ENCODE measurements at regions not wholly inside any gene's neighbourhood (a gene's known extent, or its start where the extent isn't known, plus 50 kb on each side); places are given as distances from the start of the nearest gene placed in this dataset.

DNA sequence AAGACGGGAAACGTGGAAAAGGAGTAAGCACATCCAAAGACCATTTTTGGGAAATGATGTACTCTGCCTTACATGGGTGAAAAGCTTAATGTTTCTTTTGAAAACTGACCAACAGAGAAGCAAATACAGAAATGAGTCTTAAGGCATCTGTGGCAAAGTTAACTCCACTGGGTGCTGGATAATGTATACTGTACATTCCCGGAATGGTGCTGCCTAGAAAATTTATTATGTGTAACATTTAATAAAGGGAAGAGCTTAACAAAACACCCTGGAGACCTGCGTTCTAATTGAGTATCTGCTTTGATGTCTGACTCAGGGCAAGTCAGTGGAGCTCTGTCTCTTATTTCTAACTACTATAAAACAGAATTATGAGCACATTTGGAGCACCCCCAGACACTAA is 230.2 kb downstream of the MID1 start:
- H3K4me3 ChIP-seq (ENCODE audit: insufficient read depth, low read depth, low read length), result no peak overlapping the region
- H4K91ac ChIP-seq (ENCODE audit: insufficient read depth, low read depth, low read length), result no peak overlapping the region
- no peaks in the 10 kb centered on the region for H4K20me1 ChIP-seq (ENCODE audit: insufficient read depth, low read length)
- no peak overlapping the region for H3K27ac ChIP-seq (ENCODE audit: insufficient read depth, low read length)
- H2BK120ac ChIP-seq (ENCODE audit: low read depth, low read length), result no peak overlapping the region
- peak; percentile 27; the same call in 1 of the 2 replicates for ATAC-seq (ENCODE audit: low read depth)
- no peak overlapping the region for H4K8ac ChIP-seq (ENCODE audit: low read depth in 2 of 2, low read length in 2 of 2)
- no peak overlapping the region for H3K4ac ChIP-seq (ENCODE audit: low read depth, low read length)
- H3K79me1 ChIP-seq (ENCODE audit: low read depth in 1 of 2, low read length in 2 of 2), result no peaks in the 10 kb centered on the region
- ChIA-PET POLR2A (ENCODE audit: unreplicated experiment) (no interaction called here), CTCF (no interaction called here)
- H4K5ac ChIP-seq (ENCODE audit: low read depth, low read length), result no peak overlapping the region
- H3K4me1 ChIP-seq (ENCODE audit: control insufficient read depth, insufficient read depth, low read length), result 0 out of 2 replicates have a peak, but pooled peaks cover 3% of the 10 kb centered on the region
- H3K18ac ChIP-seq (ENCODE audit: low read depth, low read length), result no peak overlapping the region
- no peak overlapping the region for H2BK15ac ChIP-seq (ENCODE audit: low read depth, low read length)
- no peaks in the 10 kb centered on the region for H3K36me3 ChIP-seq (ENCODE audit: control insufficient read depth, insufficient read depth, low read length)
- 0 out of 2 replicates have a peak, but pooled peaks cover 6% of the 10 kb centered on the region for H3K9me3 ChIP-seq (ENCODE audit: control insufficient read depth, insufficient read depth, low read length)
- no peak overlapping the region for H3K14ac ChIP-seq (replicated peaks; ENCODE audit: low read depth, low read length)
- intact Hi-C loops (cut with micrococcal nuclease) (no loop called here), dilution Hi-C loops (cut with HindIII; ENCODE audit: low sequenced_read_pairs, unreplicated experiment) (no loop called here), in situ Hi-C loops (cut with MboI; ENCODE audit: low sequenced_read_pairs) (no loop called here)
- H2AK9ac ChIP-seq (replicated peaks; ENCODE audit: low read depth, low read length, poor library complexity), result no peak overlapping the region
- no peaks in the 10 kb centered on the region; the same call in 1 of the 2 replicates for H3K27me3 ChIP-seq (ENCODE audit: control insufficient read depth, insufficient read depth, low read length)
- no CpG with 5 or more reads among the region's 4 CpGs for WGBS, 2 experiments (ENCODE audit: extremely low coverage in 2 of 2, insufficient read length in 1 of 2)
- no peak overlapping the region for H3K9ac ChIP-seq (ENCODE audit: low read depth, low read length)
- no peak overlapping the region for H2AK5ac ChIP-seq (ENCODE audit: low read depth, low read length)
- TF ChIP-seq NFE2L2 (IDR thresholded peaks at IDR 0.05; ENCODE audit: low read depth, low read length), result no peak
- no peak for TF ChIP-seq RAD21 (IDR thresholded peaks at IDR 0.05; ENCODE audit: low read length)
- TF ChIP-seq CEBPB (IDR thresholded peaks at IDR 0.05; ENCODE audit: low read depth, low read length), result no peak
- TF ChIP-seq BHLHE40 (IDR thresholded peaks at IDR 0.05; ENCODE audit: low read depth, low read length), result no peak
- no peak for TF ChIP-seq FOS (IDR thresholded peaks at IDR 0.05; ENCODE audit: low read depth, low read length)
- TF ChIP-seq SMC3 (IDR thresholded peaks at IDR 0.05; ENCODE audit: low read depth, low read length), result no peak
- no peak for TF ChIP-seq RCOR1 (IDR thresholded peaks at IDR 0.05; ENCODE audit: insufficient replicate concordance, low read length)
- no peak for TF ChIP-seq MXI1 (IDR thresholded peaks at IDR 0.05; ENCODE audit: borderline replicate concordance, low read depth, low read length)
- TF ChIP-seq USF2 (IDR thresholded peaks at IDR 0.05; ENCODE audit: low read depth, low read length), result no peak
- TF ChIP-seq ELK1 (IDR thresholded peaks at IDR 0.05; ENCODE audit: borderline replicate concordance, low read depth, low read length), result no peak
- TF ChIP-seq POLR2A (IDR thresholded peaks at IDR 0.05; ENCODE audit: low read depth, low read length), result no peak
- no peak for TF ChIP-seq CHD1 (IDR thresholded peaks at IDR 0.05; ENCODE audit: low read depth, low read length)
- TF ChIP-seq, protein P1, sequence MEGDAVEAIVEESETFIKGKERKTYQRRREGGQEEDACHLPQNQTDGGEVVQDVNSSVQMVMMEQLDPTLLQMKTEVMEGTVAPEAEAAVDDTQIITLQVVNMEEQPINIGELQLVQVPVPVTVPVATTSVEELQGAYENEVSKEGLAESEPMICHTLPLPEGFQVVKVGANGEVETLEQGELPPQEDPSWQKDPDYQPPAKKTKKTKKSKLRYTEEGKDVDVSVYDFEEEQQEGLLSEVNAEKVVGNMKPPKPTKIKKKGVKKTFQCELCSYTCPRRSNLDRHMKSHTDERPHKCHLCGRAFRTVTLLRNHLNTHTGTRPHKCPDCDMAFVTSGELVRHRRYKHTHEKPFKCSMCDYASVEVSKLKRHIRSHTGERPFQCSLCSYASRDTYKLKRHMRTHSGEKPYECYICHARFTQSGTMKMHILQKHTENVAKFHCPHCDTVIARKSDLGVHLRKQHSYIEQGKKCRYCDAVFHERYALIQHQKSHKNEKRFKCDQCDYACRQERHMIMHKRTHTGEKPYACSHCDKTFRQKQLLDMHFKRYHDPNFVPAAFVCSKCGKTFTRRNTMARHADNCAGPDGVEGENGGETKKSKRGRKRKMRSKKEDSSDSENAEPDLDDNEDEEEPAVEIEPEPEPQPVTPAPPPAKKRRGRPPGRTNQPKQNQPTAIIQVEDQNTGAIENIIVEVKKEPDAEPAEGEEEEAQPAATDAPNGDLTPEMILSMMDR (conservative IDR thresholded peaks at IDR 0.05; ENCODE audit: low read depth, low read length), result no peak
- no peak for TF ChIP-seq MAZ (IDR thresholded peaks at IDR 0.05; ENCODE audit: borderline replicate concordance, low read depth, low read length)
- no peak for TF ChIP-seq RFX5 (IDR thresholded peaks at IDR 0.05; ENCODE audit: low read depth, low read length)
- TF ChIP-seq MAFK (IDR thresholded peaks at IDR 0.05; ENCODE audit: low read depth, low read length), result no peak
- no peaks in the 10 kb centered on the region for H3K9me1 ChIP-seq (ENCODE audit: insufficient read depth, low read length)
- BruUV-seq (replicated peaks), result no TSS peak
- no peak overlapping the region for H2AFZ ChIP-seq (replicated peaks; ENCODE audit: low read length, poor library complexity)
- H3K4me2 ChIP-seq (ENCODE audit: low read depth, low read length), result no peak overlapping the region
- H3K23ac ChIP-seq (ENCODE audit: low read depth, low read length), result no peak overlapping the region
- no peak overlapping the region for H3K56ac ChIP-seq (ENCODE audit: extremely low read depth, insufficient read depth, low read length)
- H2BK20ac ChIP-seq (ENCODE audit: low read depth, low read length), result no peak overlapping the region
- DNase-seq, result no peak
- H2BK5ac ChIP-seq (ENCODE audit: low read depth, low read length, poor library complexity, severe bottlenecking), result no peak overlapping the region

Measured in IMR-90 (cell line).